HFF-Myc (cell line): ENCODE measurements at regions not wholly inside any gene's neighbourhood (a gene's known extent, or its start where the extent isn't known, plus 50 kb on each side); places are given as distances from the start of the nearest gene placed in this dataset.

Source experiments
- DNase-seq: peaks from one replicate; pipeline ENCODE4 v3.0.0-alpha.2; 2011; ENCODE audit warnings: low read depth; ENCODE audit errors: extremely low read depth
- H3K4me3 ChIP-seq: replicated peaks from 2 replicates; pipeline ENCODE4 v1.5.1; 2011; ENCODE audit warnings: low read depth, mild to moderate bottlenecking, control low read depth, low read length
- CTCF ChIP-seq: IDR thresholded peaks from 2 replicates; pipeline ENCODE4 v1.5.1; 2012; ENCODE audit warnings: mild to moderate bottlenecking, low read depth, low read length, control low read depth; ENCODE audit errors: missing control alignments

- no peak for TF ChIP-seq CTCF
- no peak for DNase-seq
- H3K4me3 ChIP-seq: no peak overlapping the region
These were observed 50.2 kb upstream of the LRP8 start for GRCh38 chr1:53378061-53378460.

GRCh38 chr1:53378932-53379661, 51.2 kb upstream of the LRP8 start:
- no peak for DNase-seq
- TF ChIP-seq CTCF: no peak

GRCh38 chr1:53379662-53380002, 51.8 kb upstream of the LRP8 start:
- no peak overlapping the region for H3K4me3 ChIP-seq
- no peak for DNase-seq
- TF ChIP-seq CTCF: no peak

More at GRCh38 chr1:53378932-53379661, 51.2 kb upstream of the LRP8 start:
- no peak overlapping the region for H3K4me3 ChIP-seq

- no peak overlapping the region for H3K4me3 ChIP-seq
- no peak for TF ChIP-seq CTCF
- no peak for DNase-seq
These were observed 52.4 kb upstream of the LRP8 start for GRCh38 chr1:53380296-53380695.

GRCh38 chr1:53381790-53382401, 54.0 kb upstream of the LRP8 start:
- TF ChIP-seq CTCF: no peak
- no peak overlapping the region for H3K4me3 ChIP-seq
- DNase-seq: no peak

- no peak for DNase-seq
- no peak for TF ChIP-seq CTCF
- no peak overlapping the region for H3K4me3 ChIP-seq
These were observed 55.4 kb upstream of the LRP8 start for GRCh38 chr1:53383136-53383870.
